ENCODE measurements at regions not wholly inside any gene's neighbourhood (a gene's known extent, or its start where the extent isn't known, plus 50 kb on each side); places are given as distances from the start of the nearest gene placed in this dataset.

- TF ChIP-seq, protein P1, sequence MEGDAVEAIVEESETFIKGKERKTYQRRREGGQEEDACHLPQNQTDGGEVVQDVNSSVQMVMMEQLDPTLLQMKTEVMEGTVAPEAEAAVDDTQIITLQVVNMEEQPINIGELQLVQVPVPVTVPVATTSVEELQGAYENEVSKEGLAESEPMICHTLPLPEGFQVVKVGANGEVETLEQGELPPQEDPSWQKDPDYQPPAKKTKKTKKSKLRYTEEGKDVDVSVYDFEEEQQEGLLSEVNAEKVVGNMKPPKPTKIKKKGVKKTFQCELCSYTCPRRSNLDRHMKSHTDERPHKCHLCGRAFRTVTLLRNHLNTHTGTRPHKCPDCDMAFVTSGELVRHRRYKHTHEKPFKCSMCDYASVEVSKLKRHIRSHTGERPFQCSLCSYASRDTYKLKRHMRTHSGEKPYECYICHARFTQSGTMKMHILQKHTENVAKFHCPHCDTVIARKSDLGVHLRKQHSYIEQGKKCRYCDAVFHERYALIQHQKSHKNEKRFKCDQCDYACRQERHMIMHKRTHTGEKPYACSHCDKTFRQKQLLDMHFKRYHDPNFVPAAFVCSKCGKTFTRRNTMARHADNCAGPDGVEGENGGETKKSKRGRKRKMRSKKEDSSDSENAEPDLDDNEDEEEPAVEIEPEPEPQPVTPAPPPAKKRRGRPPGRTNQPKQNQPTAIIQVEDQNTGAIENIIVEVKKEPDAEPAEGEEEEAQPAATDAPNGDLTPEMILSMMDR (conservative IDR thresholded peaks at IDR 0.05), result no peak
- no peak for TF ChIP-seq EZH2 (IDR thresholded peaks at IDR 0.05; ENCODE audit: low read depth)
Measured at GRCh38 chr9:12457237-12457636, 235.9 kb upstream of the TYRP1 start.

Measured in PC-9 (cell line).